Anterior cingulate cortex (tissue), 58 donors: ENCODE measurements at regions not wholly inside any gene's neighbourhood (a gene's known extent, or its start where the extent isn't known, plus 50 kb on each side); places are given as distances from the start of the nearest gene placed in this dataset.
"Not testable (repeated sequence)": the region's sequence is repeated elsewhere in the genome, so short reads cannot be mapped to it uniquely, and the experiment has no call there.

ENCODE experiments used
- DNase-seq, 58 donors: peaks; one replicate each; lab custom pipeline; 2025; lab: John Stamatoyannopoulos, UW

GRCh38 chrX:128664211-128664610, 612.0 kb upstream of the ACTRT1 start:
- DNase-seq: no peak

- no peak for DNase-seq
Observed at GRCh38 chrX:128653524-128654060, 601.4 kb upstream of the ACTRT1 start.

GRCh38 chrX:128650326-128650725, 598.1 kb upstream of the ACTRT1 start:
- DNase-seq: no peak

GRCh38 chrX:128634754-128635153, 582.6 kb upstream of the ACTRT1 start:
- DNase-seq: no peak

- DNase-seq: no peak
Observed at GRCh38 chrX:128623361-128623760, 571.2 kb upstream of the ACTRT1 start.

GRCh38 chrX:128622296-128622695, 570.1 kb upstream of the ACTRT1 start:
- no peak for DNase-seq

GRCh38 chrX:128619490-128619889, 567.3 kb upstream of the ACTRT1 start:
- DNase-seq: no peak

- no peak for DNase-seq
Observed at GRCh38 chrX:128616933-128617332, 564.7 kb upstream of the ACTRT1 start.

GRCh38 chrX:128606817-128607216, 554.6 kb upstream of the ACTRT1 start:
- not testable (repeated sequence) for DNase-seq

GRCh38 chrX:128606357-128606756, 554.2 kb upstream of the ACTRT1 start:
- DNase-seq: not testable (repeated sequence)

- DNase-seq: no peak
Observed at GRCh38 chrX:128601706-128602105, 549.5 kb upstream of the ACTRT1 start.

- no peak for DNase-seq
Observed at GRCh38 chrX:128599632-128600031, 547.4 kb upstream of the ACTRT1 start.

GRCh38 chrX:128582036-128582435, 529.8 kb upstream of the ACTRT1 start:
- DNase-seq: no peak

- no peak for DNase-seq
Observed at GRCh38 chrX:128581615-128582014, 529.4 kb upstream of the ACTRT1 start.

- DNase-seq: no peak
Observed at GRCh38 chrX:128543114-128543513, 490.9 kb upstream of the ACTRT1 start.

GRCh38 chrX:128518508-128518907, 466.3 kb upstream of the ACTRT1 start:
- no peak for DNase-seq

- no peak for DNase-seq
Observed at GRCh38 chrX:128517691-128518090, 465.5 kb upstream of the ACTRT1 start.

GRCh38 chrX:128504496-128504895, 452.3 kb upstream of the ACTRT1 start:
- DNase-seq: no peak

- no peak for DNase-seq
Observed at GRCh38 chrX:128464116-128464515, 411.9 kb upstream of the ACTRT1 start.

- no peak for DNase-seq
Observed at GRCh38 chrX:128460835-128461234, 408.6 kb upstream of the ACTRT1 start.

- DNase-seq: peak in 1 of 58 donors; percentile 0
Observed at GRCh38 chrX:128458888-128459287, 406.7 kb upstream of the ACTRT1 start.

GRCh38 chrX:128457674-128458073, 405.5 kb upstream of the ACTRT1 start:
- DNase-seq: no peak

GRCh38 chrX:128439159-128439558, 387.0 kb upstream of the ACTRT1 start:
- DNase-seq: no peak
